Ishikawa (cell line): ENCODE measurements at regions not wholly inside any gene's neighbourhood (a gene's known extent, or its start where the extent isn't known, plus 50 kb on each side); places are given as distances from the start of the nearest gene placed in this dataset.
A peak's percentile ranks its signal among the peaks of the same experiment; 100 is the strongest.

Source experiments
- CEBPB ChIP-seq: IDR thresholded peaks from 2 replicates; pipeline ENCODE4 v1.6.1; 2012
- CREB1 ChIP-seq: IDR thresholded peaks from 2 replicates; pipeline ENCODE4 v1.6.1; 2012; ENCODE audit warnings: low read depth
- EGR1 ChIP-seq: IDR thresholded peaks from 2 replicates; pipeline ENCODE4 v1.6.1; 2012
- EP300 ChIP-seq: IDR thresholded peaks from 2 replicates; pipeline ENCODE4 v1.6.1; 2012; ENCODE audit warnings: borderline replicate concordance
- FOXM1 ChIP-seq: IDR thresholded peaks from 2 replicates; pipeline ENCODE4 v1.6.1; 2012; ENCODE audit warnings: low read depth, borderline replicate concordance
- NFIC ChIP-seq: IDR thresholded peaks from 2 replicates; pipeline ENCODE4 v1.6.1; 2012
- RAD21 ChIP-seq: IDR thresholded peaks from 2 replicates; pipeline ENCODE4 v1.6.1; 2012; ENCODE audit warnings: low read depth
- TAF1 ChIP-seq: IDR thresholded peaks from 2 replicates; pipeline ENCODE4 v1.6.1; 2012; ENCODE audit warnings: low read depth, mild to moderate bottlenecking
- TCF12 ChIP-seq: IDR thresholded peaks from 2 replicates; pipeline ENCODE4 v1.6.1; 2012; ENCODE audit warnings: low read depth
- TEAD4 ChIP-seq: IDR thresholded peaks from 2 replicates; pipeline ENCODE4 v1.6.1; 2012
- YY1 ChIP-seq: IDR thresholded peaks from 2 replicates; pipeline ENCODE4 v1.6.1; 2012; ENCODE audit warnings: low read depth
- ZBTB7A ChIP-seq: IDR thresholded peaks from 2 replicates; pipeline ENCODE4 v1.6.1; 2012; ENCODE audit warnings: low read depth
- TF ChIP-seq, protein P1 (sequence below): IDR thresholded peaks from 2 replicates; pipeline ENCODE4 v1.6.1; 2012
- TF ChIP-seq, protein P2 (sequence below): IDR thresholded peaks from 2 replicates; pipeline ENCODE4 v1.6.1; 2012; ENCODE audit warnings: low read depth, mild to moderate bottlenecking
- TF ChIP-seq, protein P3 (sequence below): IDR thresholded peaks from 2 replicates; pipeline ENCODE4 v1.6.1; 2012

DNA sequence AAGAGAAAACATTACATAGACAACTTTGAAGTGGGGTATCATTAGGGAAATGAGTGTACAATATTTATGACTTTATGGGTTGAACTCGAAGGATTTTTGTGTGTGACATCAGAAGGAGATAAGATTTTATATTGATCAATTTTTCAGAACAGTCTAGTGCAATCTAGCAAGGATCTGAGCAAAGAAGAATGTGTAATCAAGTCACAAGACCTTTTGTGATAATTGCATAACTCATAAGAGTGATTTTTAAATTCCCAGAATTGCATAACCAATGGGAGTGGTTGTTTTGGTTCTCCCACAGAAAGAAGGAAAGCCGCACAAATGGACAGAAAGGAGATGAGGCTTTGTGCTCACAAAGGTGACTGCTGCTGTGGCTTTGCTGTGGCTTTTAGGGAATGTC lies 441.8 kb upstream of the FLRT2 start:
- no peak for TF ChIP-seq YY1
- TF ChIP-seq TAF1 = no peak
- TF ChIP-seq TEAD4 = no peak
- TF ChIP-seq RAD21 = no peak
- TF ChIP-seq, protein P1, sequence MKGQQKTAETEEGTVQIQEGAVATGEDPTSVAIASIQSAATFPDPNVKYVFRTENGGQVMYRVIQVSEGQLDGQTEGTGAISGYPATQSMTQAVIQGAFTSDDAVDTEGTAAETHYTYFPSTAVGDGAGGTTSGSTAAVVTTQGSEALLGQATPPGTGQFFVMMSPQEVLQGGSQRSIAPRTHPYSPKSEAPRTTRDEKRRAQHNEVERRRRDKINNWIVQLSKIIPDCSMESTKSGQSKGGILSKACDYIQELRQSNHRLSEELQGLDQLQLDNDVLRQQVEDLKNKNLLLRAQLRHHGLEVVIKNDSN = no peak
- TF ChIP-seq EP300 = no peak
- no peak for TF ChIP-seq EGR1
- TF ChIP-seq TCF12 = no peak
- TF ChIP-seq NFIC = no peak
- TF ChIP-seq, protein P2, sequence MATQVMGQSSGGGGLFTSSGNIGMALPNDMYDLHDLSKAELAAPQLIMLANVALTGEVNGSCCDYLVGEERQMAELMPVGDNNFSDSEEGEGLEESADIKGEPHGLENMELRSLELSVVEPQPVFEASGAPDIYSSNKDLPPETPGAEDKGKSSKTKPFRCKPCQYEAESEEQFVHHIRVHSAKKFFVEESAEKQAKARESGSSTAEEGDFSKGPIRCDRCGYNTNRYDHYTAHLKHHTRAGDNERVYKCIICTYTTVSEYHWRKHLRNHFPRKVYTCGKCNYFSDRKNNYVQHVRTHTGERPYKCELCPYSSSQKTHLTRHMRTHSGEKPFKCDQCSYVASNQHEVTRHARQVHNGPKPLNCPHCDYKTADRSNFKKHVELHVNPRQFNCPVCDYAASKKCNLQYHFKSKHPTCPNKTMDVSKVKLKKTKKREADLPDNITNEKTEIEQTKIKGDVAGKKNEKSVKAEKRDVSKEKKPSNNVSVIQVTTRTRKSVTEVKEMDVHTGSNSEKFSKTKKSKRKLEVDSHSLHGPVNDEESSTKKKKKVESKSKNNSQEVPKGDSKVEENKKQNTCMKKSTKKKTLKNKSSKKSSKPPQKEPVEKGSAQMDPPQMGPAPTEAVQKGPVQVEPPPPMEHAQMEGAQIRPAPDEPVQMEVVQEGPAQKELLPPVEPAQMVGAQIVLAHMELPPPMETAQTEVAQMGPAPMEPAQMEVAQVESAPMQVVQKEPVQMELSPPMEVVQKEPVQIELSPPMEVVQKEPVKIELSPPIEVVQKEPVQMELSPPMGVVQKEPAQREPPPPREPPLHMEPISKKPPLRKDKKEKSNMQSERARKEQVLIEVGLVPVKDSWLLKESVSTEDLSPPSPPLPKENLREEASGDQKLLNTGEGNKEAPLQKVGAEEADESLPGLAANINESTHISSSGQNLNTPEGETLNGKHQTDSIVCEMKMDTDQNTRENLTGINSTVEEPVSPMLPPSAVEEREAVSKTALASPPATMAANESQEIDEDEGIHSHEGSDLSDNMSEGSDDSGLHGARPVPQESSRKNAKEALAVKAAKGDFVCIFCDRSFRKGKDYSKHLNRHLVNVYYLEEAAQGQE = no peak

DNA sequence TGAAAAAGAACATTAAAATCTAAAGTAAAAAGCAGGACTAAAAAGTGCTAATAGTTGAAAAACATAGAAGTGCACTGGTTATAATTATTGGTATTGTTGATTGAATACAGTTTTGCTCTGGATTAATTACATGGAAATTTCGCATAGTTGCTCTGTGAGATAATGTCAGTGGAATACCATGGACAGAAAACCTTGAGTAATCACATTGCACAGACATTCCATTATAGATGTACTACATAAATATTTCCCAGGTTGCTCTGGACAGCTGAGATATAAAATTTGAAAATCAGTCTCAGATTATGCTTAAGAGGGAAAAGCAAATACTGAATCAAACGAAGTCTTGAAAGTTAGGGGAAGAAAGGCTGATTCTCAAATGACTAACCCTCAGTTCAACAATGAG lies 439.3 kb upstream of the FLRT2 start:
- TF ChIP-seq TCF12 = no peak
- TF ChIP-seq, protein P2 = peak; percentile 25; the same call in 1 of the 2 replicates

DNA sequence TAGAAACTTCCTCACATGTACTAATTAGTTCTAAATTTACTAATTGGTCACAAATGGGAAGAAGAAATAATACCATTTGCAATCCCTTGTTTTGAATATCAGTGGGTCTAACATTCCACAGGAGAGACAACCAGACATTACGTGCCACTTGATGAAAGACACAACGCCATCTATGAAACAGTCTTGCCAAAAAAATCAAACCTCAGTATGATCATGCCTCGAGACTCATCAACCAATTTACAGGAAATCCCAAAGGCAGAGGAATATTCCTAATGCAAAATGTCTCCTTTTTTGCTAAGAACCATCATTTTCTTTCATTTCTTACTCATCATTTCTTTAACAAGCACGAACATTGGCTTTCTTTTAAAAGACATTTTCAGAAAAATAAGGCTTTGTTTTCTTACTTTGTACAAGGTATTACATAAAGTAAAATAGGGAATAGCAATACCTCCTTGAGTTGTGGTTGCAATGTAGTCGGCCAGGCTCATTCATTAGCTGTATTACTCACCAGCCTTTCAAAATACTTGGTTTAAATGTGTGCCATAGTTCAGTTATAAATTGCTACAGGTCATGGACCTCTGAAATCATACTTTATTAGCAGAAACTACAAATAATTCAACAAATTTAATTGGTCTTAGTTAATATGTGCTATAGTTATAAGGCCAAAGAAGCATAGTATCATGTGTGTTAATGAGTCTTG lies 436.2 kb upstream of the FLRT2 start:
- TF ChIP-seq ZBTB7A (no peak), YY1 (no peak), EGR1 (no peak)

DNA sequence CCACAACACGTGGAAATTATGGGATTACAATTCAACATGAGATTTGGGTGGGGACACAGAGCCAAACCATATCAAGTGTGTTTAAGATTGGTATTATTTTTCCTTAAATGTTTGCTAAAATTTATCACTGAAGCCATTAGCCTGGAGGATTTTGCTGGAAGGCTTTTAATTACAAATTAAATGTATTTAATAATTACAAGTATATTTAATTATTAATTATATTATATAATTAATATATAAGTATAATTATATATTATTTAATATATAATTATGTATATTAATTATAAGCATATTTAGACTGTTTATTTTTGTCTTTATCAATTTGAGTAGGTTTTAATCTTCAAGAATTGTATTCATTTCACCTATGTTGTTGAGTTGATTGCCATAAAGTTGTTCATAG lies 427.4 kb upstream of the FLRT2 start:
- TF ChIP-seq CEBPB (no peak), NFIC (no peak), FOXM1 (no peak), ZBTB7A (no peak), RAD21 (no peak), TCF12 (no peak), EP300 (no peak), YY1 (no peak), TAF1 (no peak), TEAD4 (no peak), EGR1 (no peak), CREB1 (no peak)
- TF ChIP-seq, protein P3, sequence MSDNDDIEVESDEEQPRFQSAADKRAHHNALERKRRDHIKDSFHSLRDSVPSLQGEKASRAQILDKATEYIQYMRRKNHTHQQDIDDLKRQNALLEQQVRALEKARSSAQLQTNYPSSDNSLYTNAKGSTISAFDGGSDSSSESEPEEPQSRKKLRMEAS = no peak
- TF ChIP-seq, protein P1 = no peak
- TF ChIP-seq, protein P2 = no peak

DNA sequence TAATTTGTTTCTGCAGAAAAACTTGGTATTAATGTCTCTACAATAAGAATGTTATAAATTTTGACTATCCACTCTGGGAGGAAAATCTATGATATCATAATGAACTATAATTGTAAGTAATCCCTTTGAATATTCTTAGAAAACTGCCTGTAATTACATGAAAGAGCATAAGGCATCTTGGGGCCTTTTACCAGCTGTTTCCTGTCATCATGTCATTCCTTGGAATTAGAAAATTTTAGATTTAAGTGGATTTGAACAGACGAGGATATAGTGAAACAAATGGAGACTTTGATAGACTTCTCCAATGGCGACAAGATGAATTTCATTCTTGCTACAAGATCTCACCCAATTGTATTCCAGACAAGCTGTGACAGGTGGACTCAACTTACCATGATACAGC lies 423.4 kb upstream of the FLRT2 start:
- TF ChIP-seq TCF12 = no peak
- TF ChIP-seq, protein P2 = no peak
